Ishikawa (cell line): ENCODE measurements at regions not wholly inside any gene's neighbourhood (a gene's known extent, or its start where the extent isn't known, plus 50 kb on each side); places are given as distances from the start of the nearest gene placed in this dataset.

ENCODE experiments used
- CEBPB ChIP-seq: IDR thresholded peaks from 2 replicates; pipeline ENCODE4 v1.6.1; 2012
- CREB1 ChIP-seq: IDR thresholded peaks from 2 replicates; pipeline ENCODE4 v1.6.1; 2012; ENCODE audit warnings: low read depth
- EGR1 ChIP-seq: IDR thresholded peaks from 2 replicates; pipeline ENCODE4 v1.6.1; 2012
- EP300 ChIP-seq: IDR thresholded peaks from 2 replicates; pipeline ENCODE4 v1.6.1; 2012; ENCODE audit warnings: borderline replicate concordance
- FOXM1 ChIP-seq: IDR thresholded peaks from 2 replicates; pipeline ENCODE4 v1.6.1; 2012; ENCODE audit warnings: low read depth, borderline replicate concordance
- MAX ChIP-seq: IDR thresholded peaks from 2 replicates; pipeline ENCODE4 v1.6.1; 2012
- NFIC ChIP-seq: IDR thresholded peaks from 2 replicates; pipeline ENCODE4 v1.6.1; 2012
- RAD21 ChIP-seq: IDR thresholded peaks from 2 replicates; pipeline ENCODE4 v1.6.1; 2012; ENCODE audit warnings: low read depth
- REST ChIP-seq: IDR thresholded peaks from 2 replicates; pipeline ENCODE4 v1.6.1; 2012; ENCODE audit warnings: low read depth, mild to moderate bottlenecking
- TAF1 ChIP-seq: IDR thresholded peaks from 2 replicates; pipeline ENCODE4 v1.6.1; 2012; ENCODE audit warnings: low read depth, mild to moderate bottlenecking
- TCF12 ChIP-seq: IDR thresholded peaks from 2 replicates; pipeline ENCODE4 v1.6.1; 2012; ENCODE audit warnings: low read depth
- TEAD4 ChIP-seq: IDR thresholded peaks from 2 replicates; pipeline ENCODE4 v1.6.1; 2012
- YY1 ChIP-seq: IDR thresholded peaks from 2 replicates; pipeline ENCODE4 v1.6.1; 2012; ENCODE audit warnings: low read depth
- ZBTB7A ChIP-seq: IDR thresholded peaks from 2 replicates; pipeline ENCODE4 v1.6.1; 2012; ENCODE audit warnings: low read depth

GRCh38 chr16:73966851-73967250, 329.8 kb upstream of the PSMD7 start:
- TF ChIP-seq NFIC, result no peak
- TF ChIP-seq EP300, result no peak
- no peak for TF ChIP-seq REST
- no peak for TF ChIP-seq YY1
- no peak for TF ChIP-seq FOXM1
- no peak for TF ChIP-seq CEBPB
- no peak for TF ChIP-seq RAD21
- no peak for TF ChIP-seq TCF12
- TF ChIP-seq TAF1, result no peak
- TF ChIP-seq EGR1, result no peak
- TF ChIP-seq ZBTB7A, result no peak
- TF ChIP-seq TEAD4, result no peak
- no peak for TF ChIP-seq MAX
- no peak for TF ChIP-seq CREB1
